HCT116 (cell line): ENCODE measurements at regions not wholly inside any gene's neighbourhood (a gene's known extent, or its start where the extent isn't known, plus 50 kb on each side); places are given as distances from the start of the nearest gene placed in this dataset.

Experiments
- ATAC-seq: fragments of 200-7000 bp; cut with Tn5 transposase; 2 replicates; pipeline ENCODE4 v1.9.1; 2020; ENCODE audit warnings: mild to moderate bottlenecking, moderate library complexity
- BruUV-seq: library from RNA; stranded (reverse); fragments of 400-500 nt; replicated peaks from 2 replicates; lab custom pipeline; 2021; lab: Mats Ljungman, UMichigan
- CTCF ChIA-PET: fragments of 300-600 bp; sonication (Branson Sonifier 250); formaldehyde crosslinking; loops from one replicate; lab custom pipeline; 2021; ENCODE audit warnings: antibody characterized with exemption; lab: Charles Lee
- POLR2A ChIA-PET: fragments of 300-600, 350-600 bp; sonication (Branson Sonifier 250); formaldehyde crosslinking; loops from one replicate; lab custom pipeline; 2021; ENCODE audit warnings: antibody characterized with exemption; lab: Charles Lee
- RAD21 ChIA-PET, 2 experiments: fragments of 300-600 bp; sonication (Branson Sonifier 250); formaldehyde crosslinking; loops; one replicate each; lab custom pipeline; 2023; ENCODE audit warnings: low total read pairs in 2 of 2; ENCODE audit not compliant: uncharacterized antibody in 2 of 2, unreplicated experiment in 2 of 2, low non-redundant PET in 1 of 2; lab: Charles Lee
- DNase-seq: peaks from one replicate; pipeline ENCODE4 v3.0.0-alpha.2; 2010; ENCODE audit warnings: low read depth, low spot score
- H2AFZ ChIP-seq: fragments of 200-600 bp; shearing (Covaris generic), sonication (generic); 2 replicates; pipeline ENCODE4 v1.6.1; 2017; ENCODE audit warnings: low read depth, mixed run types, mixed read lengths, antibody characterized with exemption, low read length; ENCODE audit not compliant: poor library complexity, severe bottlenecking
- H3K27ac ChIP-seq: 2 replicates; pipeline ENCODE4 v1.5.1; 2012; ENCODE audit warnings: low read depth, low read length
- H3K27me3 ChIP-seq: fragments of 200-600 bp; sonication (generic); 2 replicates; pipeline ENCODE4 v1.6.1; 2016; ENCODE audit warnings: mixed run types, low read length, mixed read lengths; ENCODE audit not compliant: insufficient read depth
- H3K36me3 ChIP-seq, 2 experiments: fragments of 200-500 bp in 1 of 2; fragments of 200-600 bp in 1 of 2; sonication (Bioruptor generic) in 1 of 2; sonication (generic) in 1 of 2; 2 replicates each; pipeline versions ENCODE4 v1.5.1 to v1.6.1; 2014 to 2016; ENCODE audit warnings: low read length in 2 of 2, inconsistent platforms in 1 of 2, mixed read lengths in 1 of 2, mixed run types in 1 of 2; ENCODE audit not compliant: insufficient read depth in 2 of 2, control insufficient read depth in 1 of 2
- H3K4me1 ChIP-seq, 2 experiments: fragments of 200-600 bp in 1 of 2; sonication (generic) in 1 of 2; 2 replicates each; pipeline versions ENCODE4 v1.5.1 to v1.6.1; 2012 to 2017; ENCODE audit warnings: low read length in 2 of 2, inconsistent platforms in 1 of 2, mild to moderate bottlenecking in 1 of 2, mixed read lengths in 1 of 2, mixed run types in 1 of 2, moderate library complexity in 1 of 2; ENCODE audit not compliant: insufficient read depth in 2 of 2, control insufficient read depth in 1 of 2
- H3K4me2 ChIP-seq: fragments of 200-600 bp; sonication (generic); 2 replicates; pipeline ENCODE4 v1.6.1; 2017; ENCODE audit warnings: mixed run types, low read length, mixed read lengths
- H3K4me3 ChIP-seq, 2 experiments: fragments of 200-600 bp in 1 of 2; sonication (generic) in 1 of 2; replicated peaks in 1 of 2; 2 replicates each; pipeline ENCODE4 v1.5.1; 2011 to 2016; ENCODE audit warnings: low read length in 2 of 2, control low read depth in 1 of 2, low read depth in 1 of 2, mild to moderate bottlenecking in 1 of 2, mixed read lengths in 1 of 2, mixed run types in 1 of 2
- H3K79me2 ChIP-seq: fragments of 200-600 bp; sonication (generic); 2 replicates; pipeline ENCODE4 v1.6.1; 2017; ENCODE audit warnings: mild to moderate bottlenecking, mixed run types, low read length, moderate library complexity, mixed read lengths; ENCODE audit not compliant: insufficient read depth
- H3K9ac ChIP-seq: fragments of 200-600 bp; sonication (generic); 2 replicates; pipeline ENCODE4 v1.6.1; 2016; ENCODE audit warnings: low read length, mixed read lengths
- H3K9me2 ChIP-seq: fragments of 200-600 bp; sonication (generic), shearing (Covaris generic); 2 replicates; pipeline ENCODE4 v1.6.1; 2017; ENCODE audit warnings: mixed run types, mild to moderate bottlenecking, moderate library complexity; ENCODE audit not compliant: insufficient read depth
- H3K9me3 ChIP-seq, 2 experiments: fragments of 200-500 bp in 1 of 2; fragments of 200-600 bp in 1 of 2; sonication (Bioruptor generic) in 1 of 2; sonication (generic) in 1 of 2; 2 replicates each; pipeline ENCODE4 v1.6.1; 2014 to 2017; ENCODE audit warnings: low read length in 2 of 2, mixed read lengths in 2 of 2, inconsistent platforms in 1 of 2, low read depth in 1 of 2, mild to moderate bottlenecking in 1 of 2, mixed run types in 1 of 2, moderate library complexity in 1 of 2; ENCODE audit not compliant: control insufficient read depth in 1 of 2, insufficient read depth in 1 of 2
- H4K20me1 ChIP-seq: fragments of 200-600 bp; sonication (generic), shearing (Covaris generic); 2 replicates; pipeline ENCODE4 v1.6.1; 2017; ENCODE audit warnings: mixed run types, mild to moderate bottlenecking, moderate library complexity; ENCODE audit not compliant: insufficient read depth
- ATF3 ChIP-seq: IDR thresholded peaks from 2 replicates; pipeline ENCODE4 v1.6.1; 2012
- CBX3 ChIP-seq: IDR thresholded peaks from 2 replicates; pipeline ENCODE4 v1.6.1; 2012; ENCODE audit warnings: low read depth
- CEBPB ChIP-seq: IDR thresholded peaks from 2 replicates; pipeline ENCODE4 v1.6.1; 2012; ENCODE audit warnings: low read depth
- CTCF ChIP-seq, 3 experiments: fragments of 200-600 bp in 1 of 3; sonication (generic) in 1 of 3; IDR thresholded peaks in 2 of 3; conservative IDR thresholded peaks in 1 of 3; 2 replicates each; pipeline ENCODE4 v1.5.1; 2012 to 2017; ENCODE audit warnings: low read depth in 2 of 3, low read length in 2 of 3, antibody characterized with exemption in 1 of 3, borderline replicate concordance in 1 of 3, control low read depth in 1 of 3, mild to moderate bottlenecking in 1 of 3, mixed read lengths in 1 of 3, mixed run types in 1 of 3, moderate library complexity in 1 of 3; ENCODE audit not compliant: insufficient read depth in 1 of 3
- EGR1 ChIP-seq: IDR thresholded peaks from 2 replicates; pipeline ENCODE4 v1.6.1; 2012; ENCODE audit warnings: low read depth
- EZH2 ChIP-seq: fragments of 200-600 bp; sonication (generic); IDR thresholded peaks from 2 replicates; pipeline ENCODE4 v1.6.1; 2017; ENCODE audit warnings: antibody characterized with exemption, mixed run types
- FOSL1 ChIP-seq: IDR thresholded peaks from 2 replicates; pipeline ENCODE4 v1.6.1; 2012; ENCODE audit warnings: low read depth
- JUND ChIP-seq: IDR thresholded peaks from 2 replicates; pipeline ENCODE4 v1.6.1; 2012
- POLR2A ChIP-seq: IDR thresholded peaks from 2 replicates; pipeline ENCODE4 v1.7.0; 2011; ENCODE audit warnings: borderline replicate concordance; ENCODE audit not compliant: insufficient read depth, insufficient read length; ENCODE audit errors: extremely low read depth
- POLR2AphosphoS5 ChIP-seq: IDR thresholded peaks from 2 replicates; pipeline ENCODE4 v1.6.1; 2011; ENCODE audit warnings: mild to moderate bottlenecking, low read depth, low read length, moderate library complexity
- SIN3A ChIP-seq: IDR thresholded peaks from 2 replicates; pipeline ENCODE4 v1.6.1; 2012; ENCODE audit warnings: low read depth
- SP1 ChIP-seq: IDR thresholded peaks from 2 replicates; pipeline ENCODE4 v1.6.1; 2012; ENCODE audit warnings: low read depth
- TCF7L2 ChIP-seq: IDR thresholded peaks from 2 replicates; pipeline ENCODE4 v1.7.0; 2011; ENCODE audit warnings: borderline replicate concordance, inconsistent platforms; ENCODE audit not compliant: insufficient read depth, insufficient read length; ENCODE audit errors: extremely low read depth
- YY1 ChIP-seq: IDR thresholded peaks from 2 replicates; pipeline ENCODE4 v1.6.1; 2011; ENCODE audit warnings: low read length, low read depth, moderate library complexity, mild to moderate bottlenecking; ENCODE audit not compliant: insufficient replicate concordance; ENCODE audit errors: extremely low read depth
- ZFX ChIP-seq: fragments of 450-650 bp; IDR thresholded peaks from 2 replicates; pipeline ENCODE4 v1.6.1; 2017
- ZNF274 ChIP-seq: fragments of 200-500 bp; sonication (Bioruptor generic); IDR thresholded peaks from 2 replicates; pipeline ENCODE4 v1.6.1; 2014; ENCODE audit warnings: mild to moderate bottlenecking, low read depth, low read length, inconsistent platforms
- intact Hi-C: fragments of 100-400 bp; cut with micrococcal nuclease; formaldehyde crosslinking; loops from 2 replicates; pipeline ENCODE4 v1.10.0; 2022
- TF ChIP-seq, protein P1 (sequence below): IDR thresholded peaks from 2 replicates; pipeline ENCODE4 v1.6.1; 2012; ENCODE audit warnings: low read depth
- TF ChIP-seq, protein P2 (sequence below): IDR thresholded peaks from 2 replicates; pipeline ENCODE4 v1.6.1; 2012

- no peaks in the 10 kb centered on the region for H3K27me3 ChIP-seq
- no peak overlapping the region for H2AFZ ChIP-seq
- no peak overlapping the region for H3K4me2 ChIP-seq
- ChIA-PET CTCF (no interaction called here), RAD21 (no interaction called here), POLR2A (no interaction called here)
- no peak overlapping the region for H3K4me3 ChIP-seq
- no peaks in the 10 kb centered on the region for H3K4me1 ChIP-seq
- no peak overlapping the region for H3K9ac ChIP-seq
- H4K20me1 ChIP-seq: no peaks in the 10 kb centered on the region
- no TSS peak for BruUV-seq
- no peak for ATAC-seq
- no peak for DNase-seq
- H3K27ac ChIP-seq: no peak overlapping the region
- H3K36me3 ChIP-seq: no peaks in the 10 kb centered on the region
- H3K9me3 ChIP-seq: peaks cover 1 to 32% of the 10 kb centered on the region in 2 experiments; a peak in 2 of 4 replicates
- intact Hi-C loops: no loop called here
- TF ChIP-seq JUND (no peak), EZH2 (no peak), TCF7L2 (no peak), ZNF274 (no peak), ZFX (no peak), CTCF (IDR thresholded peaks at IDR 0.05 in 2 of 3, conservative IDR thresholded peaks at IDR 0.05 in 1 of 3; ENCODE audit: borderline replicate concordance in 1 of 3, insufficient read depth in 1 of 3, low read depth in 2 of 3, low read length in 2 of 3) (no peak), EGR1 (no peak), SP1 (no peak), CEBPB (no peak), YY1 (no peak), FOSL1 (no peak), POLR2A (no peak), SIN3A (no peak), POLR2AphosphoS5 (no peak), CBX3 (no peak), ATF3 (no peak)
- TF ChIP-seq, protein P1, sequence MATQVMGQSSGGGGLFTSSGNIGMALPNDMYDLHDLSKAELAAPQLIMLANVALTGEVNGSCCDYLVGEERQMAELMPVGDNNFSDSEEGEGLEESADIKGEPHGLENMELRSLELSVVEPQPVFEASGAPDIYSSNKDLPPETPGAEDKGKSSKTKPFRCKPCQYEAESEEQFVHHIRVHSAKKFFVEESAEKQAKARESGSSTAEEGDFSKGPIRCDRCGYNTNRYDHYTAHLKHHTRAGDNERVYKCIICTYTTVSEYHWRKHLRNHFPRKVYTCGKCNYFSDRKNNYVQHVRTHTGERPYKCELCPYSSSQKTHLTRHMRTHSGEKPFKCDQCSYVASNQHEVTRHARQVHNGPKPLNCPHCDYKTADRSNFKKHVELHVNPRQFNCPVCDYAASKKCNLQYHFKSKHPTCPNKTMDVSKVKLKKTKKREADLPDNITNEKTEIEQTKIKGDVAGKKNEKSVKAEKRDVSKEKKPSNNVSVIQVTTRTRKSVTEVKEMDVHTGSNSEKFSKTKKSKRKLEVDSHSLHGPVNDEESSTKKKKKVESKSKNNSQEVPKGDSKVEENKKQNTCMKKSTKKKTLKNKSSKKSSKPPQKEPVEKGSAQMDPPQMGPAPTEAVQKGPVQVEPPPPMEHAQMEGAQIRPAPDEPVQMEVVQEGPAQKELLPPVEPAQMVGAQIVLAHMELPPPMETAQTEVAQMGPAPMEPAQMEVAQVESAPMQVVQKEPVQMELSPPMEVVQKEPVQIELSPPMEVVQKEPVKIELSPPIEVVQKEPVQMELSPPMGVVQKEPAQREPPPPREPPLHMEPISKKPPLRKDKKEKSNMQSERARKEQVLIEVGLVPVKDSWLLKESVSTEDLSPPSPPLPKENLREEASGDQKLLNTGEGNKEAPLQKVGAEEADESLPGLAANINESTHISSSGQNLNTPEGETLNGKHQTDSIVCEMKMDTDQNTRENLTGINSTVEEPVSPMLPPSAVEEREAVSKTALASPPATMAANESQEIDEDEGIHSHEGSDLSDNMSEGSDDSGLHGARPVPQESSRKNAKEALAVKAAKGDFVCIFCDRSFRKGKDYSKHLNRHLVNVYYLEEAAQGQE: no peak
- TF ChIP-seq, protein P2, sequence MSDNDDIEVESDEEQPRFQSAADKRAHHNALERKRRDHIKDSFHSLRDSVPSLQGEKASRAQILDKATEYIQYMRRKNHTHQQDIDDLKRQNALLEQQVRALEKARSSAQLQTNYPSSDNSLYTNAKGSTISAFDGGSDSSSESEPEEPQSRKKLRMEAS: no peak
- TF ChIP-seq, all 23 proteins: peak for 0
- Histone ChIP-seq H3K9me2 (no peaks in the 10 kb centered on the region), H3K79me2 (no peaks in the 10 kb centered on the region)
Measured at GRCh38 chr11:127612607-127613006, 612.0 kb upstream of the KIRREL3 start.
